Omental fat pad (tissue), 3 donors: ENCODE measurements at regions not wholly inside any gene's neighbourhood (a gene's known extent, or its start where the extent isn't known, plus 50 kb on each side); places are given as distances from the start of the nearest gene placed in this dataset.

Experiments used
- ATAC-seq: fragments of 150-250 bp; one replicate; pipeline ENCODE4 v1.9.1; 2016; ENCODE audit warnings: mild to moderate bottlenecking, moderate library complexity; ENCODE audit not compliant: low FRiP score
- DNase-seq: peaks from one replicate; pipeline ENCODE4 v3.0.0-alpha.2; 2019; ENCODE audit warnings: low spot score
- CTCF ChIP-seq, 3 donors: fragments of 450-650 bp; IDR thresholded peaks; one replicate each; pipeline ENCODE4 v1.5.1; 2016 to 2017; ENCODE audit warnings: antibody characterized with exemption in 3 of 3, mild to moderate bottlenecking in 3 of 3, moderate library complexity in 2 of 3

- no peak for TF ChIP-seq CTCF (IDR thresholded peaks at IDR 0.05)
- DNase-seq (no peak), ATAC-seq (no peak)
These were observed 82.6 kb upstream of the GLI2 start for GRCh38 chr2:120653046-120653445.

- ATAC-seq: no peak
- no peak for DNase-seq
- TF ChIP-seq CTCF (IDR thresholded peaks at IDR 0.05): no peak
These were observed 81.8 kb upstream of the GLI2 start for GRCh38 chr2:120653871-120654270.

- TF ChIP-seq CTCF (IDR thresholded peaks at IDR 0.05): no peak
- ATAC-seq: no peak
These were observed 81.1 kb upstream of the GLI2 start for GRCh38 chr2:120654381-120655134.

GRCh38 chr2:120656273-120656950 is 79.3 kb upstream of the GLI2 start:
- no peak for TF ChIP-seq CTCF (IDR thresholded peaks at IDR 0.05)
- DNase-seq: no peak
- ATAC-seq: no peak

More at GRCh38 chr2:120654381-120655134, 81.1 kb upstream of the GLI2 start:
- DNase-seq: no peak

- no peak for TF ChIP-seq CTCF (IDR thresholded peaks at IDR 0.05)
- ATAC-seq (no peak), DNase-seq (no peak)
These were observed 77.5 kb upstream of the GLI2 start for GRCh38 chr2:120658042-120658769.

- DNase-seq: no peak
- ATAC-seq: no peak
- TF ChIP-seq CTCF (IDR thresholded peaks at IDR 0.05): no peak
These were observed 76.9 kb upstream of the GLI2 start for GRCh38 chr2:120658770-120659158.
